ENCODE measurements at regions not wholly inside any gene's neighbourhood (a gene's known extent, or its start where the extent isn't known, plus 50 kb on each side); places are given as distances from the start of the nearest gene placed in this dataset.

GRCh38 chr2:187207126-187207525, 240.9 kb downstream of the CALCRL start:
- Histone ChIP-seq H3K36me3 (no peaks in the 10 kb centered on the region), H3K27ac (no peak overlapping the region), H3K27me3 (no peaks in the 10 kb centered on the region), H3K9me3 (peaks cover 2% of the 10 kb centered on the region), H3K4me3 (no peak overlapping the region), H3K4me1 (no peaks in the 10 kb centered on the region)
- DNase-seq (no peak), ATAC-seq (no peak)
- TF ChIP-seq CTCF (IDR thresholded peaks at IDR 0.05), result no peak
- intact Hi-C loops (cut with DNase I), result no loop called here

GRCh38 chr2:187206471-187206870, 241.6 kb downstream of the CALCRL start:
- intact Hi-C loops (cut with DNase I), result no loop called here
- DNase-seq (no peak), ATAC-seq (no peak)
- no peak for TF ChIP-seq CTCF (IDR thresholded peaks at IDR 0.05)
- H3K27me3 ChIP-seq, result no peaks in the 10 kb centered on the region
- no peaks in the 10 kb centered on the region for H3K36me3 ChIP-seq
- H3K9me3 ChIP-seq, result no peaks in the 10 kb centered on the region
- H3K4me3 ChIP-seq, result no peak overlapping the region
- no peaks in the 10 kb centered on the region for H3K4me1 ChIP-seq
- H3K27ac ChIP-seq, result no peak overlapping the region

GRCh38 chr2:187206071-187206470, 242.0 kb downstream of the CALCRL start:
- no peak for DNase-seq
- Histone ChIP-seq H3K4me1 (no peaks in the 10 kb centered on the region), H3K4me3 (no peak overlapping the region), H3K9me3 (no peaks in the 10 kb centered on the region), H3K27me3 (no peaks in the 10 kb centered on the region), H3K36me3 (no peaks in the 10 kb centered on the region), H3K27ac (no peak overlapping the region)
- no peak for TF ChIP-seq CTCF (IDR thresholded peaks at IDR 0.05)
- intact Hi-C loops (cut with DNase I), result no loop called here
- ATAC-seq, result no peak

- TF ChIP-seq CTCF (IDR thresholded peaks at IDR 0.05), result no peak
- no peak overlapping the region for H3K27ac ChIP-seq
- no peaks in the 10 kb centered on the region for H3K4me1 ChIP-seq
- no peak overlapping the region for H3K4me3 ChIP-seq
- no peaks in the 10 kb centered on the region for H3K27me3 ChIP-seq
- H3K9me3 ChIP-seq, result no peaks in the 10 kb centered on the region
- ATAC-seq (no peak), DNase-seq (no peak)
- H3K36me3 ChIP-seq, result no peaks in the 10 kb centered on the region
- intact Hi-C loops (cut with DNase I), result no loop called here
Observed at GRCh38 chr2:187198136-187198535, 249.9 kb downstream of the CALCRL start.

- no peak for TF ChIP-seq CTCF (IDR thresholded peaks at IDR 0.05)
- Histone ChIP-seq H3K9me3 (no peaks in the 10 kb centered on the region), H3K27ac (no peak overlapping the region), H3K36me3 (no peaks in the 10 kb centered on the region), H3K27me3 (no peaks in the 10 kb centered on the region), H3K4me1 (no peaks in the 10 kb centered on the region), H3K4me3 (no peak overlapping the region)
- intact Hi-C loops (cut with DNase I), result no loop called here
- DNase-seq, result no peak
- ATAC-seq, result no peak
Observed at GRCh38 chr2:187194049-187194448, 254.0 kb downstream of the CALCRL start.
